ENCODE measurements at regions not wholly inside any gene's neighbourhood (a gene's known extent, or its start where the extent isn't known, plus 50 kb on each side); places are given as distances from the start of the nearest gene placed in this dataset.
A peak's percentile ranks its signal among the peaks of the same experiment; 100 is the strongest.

- DNase-seq: no peak
These were observed 50.3 kb downstream of the UTRN start for GRCh38 chr6:144335311-144335861.

DNA sequence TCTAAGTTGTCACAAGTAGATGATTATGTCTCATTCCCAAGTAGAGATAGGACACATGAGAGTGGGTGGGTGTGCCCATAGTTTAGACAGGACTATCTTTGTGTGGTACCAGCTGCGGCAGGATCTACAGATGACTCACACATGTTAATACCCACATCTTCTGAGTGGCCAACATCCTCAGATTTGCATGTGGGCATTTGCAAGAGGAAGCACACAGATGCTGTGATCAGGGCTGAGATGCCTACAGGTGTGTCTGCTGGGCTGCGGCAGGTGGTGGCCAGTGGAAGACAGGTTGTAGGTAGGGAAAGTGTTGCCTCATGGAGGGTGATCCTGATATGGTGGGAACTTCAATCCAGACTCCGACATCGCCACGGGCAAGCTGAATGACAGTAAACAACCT lies 50.8 kb downstream of the UTRN start:
- no peak for DNase-seq

DNA sequence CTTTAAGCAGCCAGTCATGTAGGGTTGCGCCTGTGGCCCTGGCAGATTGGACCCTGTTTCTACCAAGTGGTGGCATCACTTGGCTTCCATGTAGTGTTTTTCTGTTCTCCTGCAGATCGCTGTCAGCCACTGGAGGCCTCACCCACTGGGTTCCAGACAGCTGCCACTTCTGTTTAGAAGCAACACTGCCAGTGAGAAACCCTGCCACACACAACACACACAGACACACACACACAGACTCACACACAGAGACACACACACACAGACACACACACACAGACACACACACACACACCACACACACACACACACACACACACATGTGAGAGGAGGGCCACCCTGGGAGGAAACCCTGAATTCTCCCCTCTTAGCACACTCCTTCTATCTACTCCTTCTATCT lies 51.8 kb downstream of the UTRN start:
- no peak for DNase-seq

DNA sequence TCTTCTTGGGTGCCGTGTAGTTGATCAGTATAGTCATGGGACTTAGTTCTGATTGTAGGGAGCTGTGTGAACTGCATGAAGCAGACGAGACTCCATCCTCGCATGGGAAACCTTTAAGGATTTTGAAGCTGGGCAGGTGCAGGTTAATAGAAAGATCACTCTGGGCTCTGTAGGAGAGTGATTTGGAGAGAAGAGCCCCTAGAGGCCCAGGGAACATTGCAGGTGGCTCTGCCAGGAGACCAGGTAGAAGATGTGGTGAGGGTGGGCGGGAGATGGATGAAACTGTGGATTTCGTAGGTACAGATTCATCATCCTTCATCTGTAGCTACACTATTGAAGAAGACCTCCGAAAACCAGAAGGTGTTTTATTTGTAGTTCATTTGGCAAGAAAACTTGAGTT lies 53.3 kb downstream of the UTRN start:
- DNase-seq: no peak

DNA sequence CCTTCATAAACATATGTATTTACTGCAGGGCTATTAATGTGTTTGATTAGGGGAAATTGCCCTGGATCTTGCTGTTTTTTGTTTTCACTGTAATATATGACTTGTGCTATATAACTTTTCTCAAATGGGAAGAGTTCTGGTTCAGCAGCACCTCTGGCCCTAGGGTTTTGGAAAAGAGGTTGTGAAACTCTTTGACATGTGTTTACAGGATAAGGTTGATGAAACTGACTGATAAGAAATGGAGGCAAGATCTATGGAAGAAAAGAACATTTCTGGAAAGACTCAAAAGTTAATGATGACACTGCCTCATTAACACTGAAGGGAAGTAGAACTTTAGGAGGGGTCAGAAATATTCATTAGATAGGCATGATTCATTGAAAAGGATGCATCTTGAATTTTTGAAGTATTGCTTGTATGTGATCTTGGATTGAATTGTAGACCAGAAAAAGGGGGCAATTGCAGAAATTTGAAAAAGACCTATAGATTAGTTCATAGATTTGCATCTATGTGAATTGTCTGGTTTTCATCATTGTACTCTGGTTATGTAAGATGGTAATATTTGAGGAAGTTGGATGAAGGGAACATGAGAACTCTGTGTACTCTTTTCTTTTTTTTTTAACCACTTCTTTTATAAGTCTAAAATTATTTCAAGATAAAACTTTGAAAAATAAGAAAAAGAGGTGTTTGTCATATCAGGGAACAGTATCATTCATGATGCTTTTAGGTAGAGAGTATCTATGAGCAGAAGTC lies 54.0 kb downstream of the UTRN start:
- DNase-seq: no peak

GRCh38 chr6:144339859-144340452 lies 54.8 kb downstream of the UTRN start:
- no peak for DNase-seq

- DNase-seq: peak; percentile 20
These were observed 55.6 kb downstream of the UTRN start for GRCh38 chr6:144340541-144341371.

DNA sequence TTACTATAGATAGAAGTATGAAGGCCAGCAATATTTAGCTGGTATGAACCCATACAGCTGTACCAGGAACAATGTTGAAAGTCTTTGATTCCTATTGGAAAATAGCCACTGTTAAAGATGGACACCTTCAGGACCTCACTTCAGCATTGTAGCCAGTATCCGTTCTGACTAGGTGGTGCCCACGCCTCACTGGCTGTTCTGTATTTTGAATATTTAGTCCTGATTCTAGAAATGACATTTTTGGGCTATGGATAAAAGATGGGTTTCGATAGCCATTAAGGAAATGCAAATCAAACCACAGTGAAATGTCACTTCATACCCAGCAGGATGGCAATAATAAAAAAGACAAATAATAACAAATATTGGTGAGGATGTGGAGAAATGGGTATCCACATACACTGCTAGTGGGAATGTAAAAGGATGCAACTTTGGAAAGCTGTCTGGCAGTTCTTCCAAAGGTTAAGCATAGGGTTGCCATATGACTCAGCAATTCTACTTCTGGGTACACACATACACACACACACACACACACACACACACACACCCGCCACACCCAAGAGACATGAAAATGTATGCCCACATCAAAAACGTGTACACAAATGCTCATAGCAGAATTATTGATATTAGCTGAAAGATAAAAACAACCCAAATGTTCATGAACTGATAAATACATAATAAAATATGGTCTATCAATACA lies 56.8 kb downstream of the UTRN start:
- no peak for DNase-seq

- DNase-seq: no peak
These were observed 58.7 kb downstream of the UTRN start for GRCh38 chr6:144343701-144344428.

- DNase-seq: no peak
These were observed 59.5 kb downstream of the UTRN start for GRCh38 chr6:144344646-144345045.

DNA sequence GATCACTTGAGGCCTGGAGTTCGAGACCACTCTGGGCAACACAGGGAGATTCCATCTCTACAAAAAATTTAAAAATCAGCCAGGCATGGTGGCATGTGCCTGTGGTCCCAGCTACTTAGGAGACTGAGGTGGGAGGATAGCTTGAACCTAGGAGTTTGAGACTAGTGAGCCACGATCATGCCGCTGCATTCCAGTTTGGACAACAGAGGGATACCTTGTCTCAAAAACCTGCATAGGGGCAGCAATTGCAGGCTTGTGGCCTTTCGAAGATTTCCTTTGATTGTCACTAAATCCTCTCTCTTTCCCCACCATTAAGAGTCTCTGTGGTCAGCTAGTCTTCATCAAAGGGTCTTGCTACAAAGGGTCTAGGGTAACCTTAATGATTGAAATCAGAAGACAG lies 60.3 kb downstream of the UTRN start:
- no peak for DNase-seq

DNA sequence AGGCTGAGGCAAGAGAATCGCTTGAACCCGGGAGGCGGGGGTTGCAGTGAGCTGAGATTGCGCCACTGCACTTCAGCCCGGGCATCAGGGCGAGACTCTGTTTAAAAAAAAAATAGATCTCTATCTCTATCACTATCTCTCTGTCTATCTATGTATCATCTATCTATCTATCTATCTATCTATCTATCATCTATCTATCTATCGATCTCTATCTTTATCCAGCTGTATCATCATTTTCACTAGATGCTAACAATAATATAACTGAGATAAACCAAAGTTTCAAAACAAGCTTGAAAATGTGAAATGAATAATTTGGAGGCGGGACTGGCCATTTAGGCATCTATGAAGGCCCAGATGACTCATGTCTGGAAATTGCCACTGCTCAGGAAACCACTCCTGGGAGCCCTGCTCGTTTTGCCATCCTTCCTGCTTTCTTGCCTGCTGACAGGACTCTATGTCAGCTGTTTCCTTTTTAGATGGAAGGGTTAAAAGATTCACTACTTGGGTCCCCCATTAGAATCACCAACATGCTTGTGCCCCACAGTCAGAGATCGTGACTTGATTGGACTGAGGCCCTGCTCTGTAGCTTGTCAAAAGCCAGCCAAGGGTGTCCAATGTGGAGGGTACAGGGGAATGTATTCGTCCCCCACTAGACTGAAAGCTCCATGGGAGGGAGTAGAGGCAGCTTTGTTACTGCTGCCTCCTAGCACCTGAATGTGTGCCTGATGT lies 61.7 kb downstream of the UTRN start:
- peak; percentile 81 for DNase-seq

DNA sequence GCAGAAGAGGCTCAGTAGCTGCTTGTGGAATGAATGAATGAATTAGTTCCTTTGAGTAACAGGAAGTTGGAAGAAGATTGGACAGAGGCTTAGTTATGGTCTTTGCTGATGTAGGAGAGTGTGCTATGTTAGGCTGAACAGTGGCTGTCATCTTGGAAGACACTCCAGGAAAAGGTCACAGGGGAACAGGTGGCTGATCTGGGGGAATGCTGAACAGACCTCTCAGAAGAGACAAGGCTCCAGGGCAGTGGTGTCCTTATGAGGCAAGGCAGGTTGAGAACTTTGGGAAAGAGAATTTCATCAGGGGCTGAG lies 62.3 kb downstream of the UTRN start:
- DNase-seq: no peak

DNA sequence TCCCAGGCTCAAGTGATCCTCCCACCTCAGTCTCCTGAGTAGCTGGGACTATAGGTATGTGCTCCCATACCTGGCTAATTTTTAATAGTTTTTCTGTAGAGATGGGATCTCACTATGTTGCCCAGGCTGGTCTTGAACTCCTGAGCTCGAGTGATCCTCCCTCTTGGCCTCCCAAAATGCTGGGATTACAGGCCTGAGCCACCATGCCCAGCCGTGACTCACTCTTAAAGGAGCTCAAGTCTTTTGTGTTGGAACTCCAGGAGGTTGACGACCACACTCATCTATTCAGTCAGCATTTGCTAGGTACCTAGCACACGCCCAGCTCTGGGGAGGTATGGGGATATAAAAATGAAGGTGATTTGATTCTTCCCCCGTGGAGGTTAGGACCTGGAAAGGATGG lies 62.8 kb downstream of the UTRN start:
- DNase-seq: no peak

GRCh38 chr6:144349690-144350527 lies 64.8 kb downstream of the UTRN start:
- no peak for DNase-seq

- no peak for DNase-seq
These were observed 65.4 kb downstream of the UTRN start for GRCh38 chr6:144350528-144350880.

DNA sequence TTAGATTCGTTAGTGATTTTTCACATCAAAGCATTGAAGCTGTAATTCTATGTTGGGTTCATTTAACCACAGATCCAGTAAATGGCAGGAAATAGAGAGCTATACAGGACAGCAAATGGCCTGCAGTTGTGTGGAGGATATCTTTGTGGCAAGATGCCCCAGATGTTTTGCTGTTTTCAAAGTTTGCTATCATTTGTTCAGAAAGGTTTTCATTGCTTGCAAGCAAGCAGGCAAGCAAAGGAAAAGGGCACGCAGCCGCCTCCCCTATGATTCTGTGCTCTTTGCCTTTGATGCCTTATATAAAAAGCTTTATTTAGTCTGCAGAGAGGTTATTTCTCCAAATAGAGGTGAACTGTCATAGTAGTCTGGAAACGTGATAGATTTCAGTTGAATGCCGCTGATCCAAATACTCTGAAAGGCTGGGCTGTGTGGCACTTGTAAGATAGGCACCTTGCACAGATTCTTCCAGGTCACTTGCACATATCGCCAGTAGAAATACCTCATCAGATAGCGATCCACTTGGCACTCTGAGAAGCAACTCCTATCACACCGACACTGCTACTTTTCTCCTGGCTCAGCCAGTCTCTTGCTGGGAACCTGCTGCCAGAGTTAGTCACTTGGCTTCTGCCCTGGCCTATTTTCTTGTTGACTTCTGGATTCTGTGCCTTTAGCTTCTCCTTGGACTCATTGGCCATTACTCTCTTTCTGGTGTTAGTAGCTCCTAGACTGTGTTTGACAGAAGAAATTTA lies 66.4 kb downstream of the UTRN start:
- DNase-seq: no peak

GRCh38 chr6:144352331-144352730 lies 67.2 kb downstream of the UTRN start:
- DNase-seq: peak; percentile 44

GRCh38 chr6:144353871-144354314 lies 68.8 kb downstream of the UTRN start:
- DNase-seq: no peak

DNA sequence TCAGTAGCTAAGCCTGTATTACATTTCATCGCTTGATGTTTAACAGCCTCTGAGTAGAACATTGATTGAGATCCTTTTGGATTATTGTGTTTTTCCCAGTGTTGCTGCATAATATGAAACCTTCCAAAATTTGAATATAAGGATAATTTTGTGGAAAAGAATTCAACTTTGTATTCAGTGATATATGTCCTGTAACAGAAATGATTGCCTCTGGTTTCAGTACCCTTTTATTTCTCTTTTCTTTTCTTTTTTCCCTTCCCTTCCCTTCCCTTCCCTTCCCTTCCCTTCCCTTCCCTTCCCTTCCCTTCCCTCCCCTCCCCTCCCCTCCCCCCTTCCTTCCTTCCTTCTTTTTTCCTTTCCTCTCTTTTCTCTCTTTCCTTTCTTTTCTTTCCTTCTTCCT lies 74.6 kb downstream of the UTRN start:
- DNase-seq: no peak

Data from fibroblast of skin of scalp (primary cell).